ENCODE measurements at regions not wholly inside any gene's neighbourhood (a gene's known extent, or its start where the extent isn't known, plus 50 kb on each side); places are given as distances from the start of the nearest gene placed in this dataset.

DNA sequence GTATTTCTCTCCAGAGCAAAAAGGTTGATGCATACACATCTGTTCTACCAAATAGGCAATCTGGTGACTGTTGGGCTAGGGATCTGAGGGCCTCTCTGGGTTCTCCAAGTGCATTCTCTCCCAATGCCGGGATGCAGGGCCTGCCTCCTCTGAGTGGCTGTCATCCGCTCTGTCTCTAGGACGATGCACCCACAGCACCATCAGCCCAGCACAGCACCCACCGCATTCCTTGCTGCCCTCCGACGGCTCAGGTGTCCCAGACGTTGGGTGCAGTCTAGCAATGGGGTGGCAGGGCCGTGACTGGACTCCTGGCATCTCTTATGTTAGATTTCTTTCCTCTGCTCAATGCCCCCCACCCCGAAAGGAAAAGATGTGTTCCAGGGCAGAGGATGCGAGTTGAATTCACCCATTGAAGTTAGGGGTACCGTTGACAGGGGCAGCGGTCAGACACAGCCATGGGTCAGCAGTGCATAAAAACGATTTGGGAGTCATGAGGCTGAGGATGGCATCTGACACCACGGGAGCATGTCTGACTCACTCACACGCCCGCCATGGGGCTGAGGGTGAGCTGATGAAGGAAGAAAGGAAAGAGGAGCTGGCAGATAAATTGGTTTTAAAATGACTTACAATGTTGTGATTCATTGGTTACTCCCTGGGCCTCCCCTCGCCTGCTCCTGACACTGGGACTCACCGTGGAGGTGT is 93.2 kb upstream of the C14orf180 start:
- DNase-seq = no peak
- TF ChIP-seq GATA1 (IDR thresholded peaks at IDR 0.05; ENCODE audit: low read depth, low read length) (no peak), POLR2A (IDR thresholded peaks at IDR 0.05; ENCODE audit: low read length) (no peak)

DNA sequence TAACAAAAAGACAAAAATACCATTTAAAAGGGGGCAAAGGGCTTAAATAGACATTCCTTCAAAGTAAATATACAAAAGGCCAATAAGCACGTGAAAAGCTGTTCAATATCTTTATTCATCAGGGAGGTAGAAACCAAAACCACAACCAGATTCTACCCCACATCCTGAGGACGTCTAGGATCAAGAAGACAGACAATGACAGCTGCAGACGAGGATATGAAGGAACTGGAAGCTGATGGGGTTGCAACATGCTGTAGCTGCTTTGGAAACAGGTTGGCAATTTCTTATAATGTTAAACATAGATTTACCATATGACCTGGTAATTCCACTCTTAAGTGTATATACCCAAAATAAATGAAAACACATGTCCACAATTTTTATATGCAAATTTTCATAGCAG is 85.1 kb upstream of the C14orf180 start:
- DNase-seq = no peak
- TF ChIP-seq GATA1 (IDR thresholded peaks at IDR 0.05; ENCODE audit: low read depth, low read length) = no peak
- TF ChIP-seq POLR2A (IDR thresholded peaks at IDR 0.05; ENCODE audit: low read length) = no peak

DNA sequence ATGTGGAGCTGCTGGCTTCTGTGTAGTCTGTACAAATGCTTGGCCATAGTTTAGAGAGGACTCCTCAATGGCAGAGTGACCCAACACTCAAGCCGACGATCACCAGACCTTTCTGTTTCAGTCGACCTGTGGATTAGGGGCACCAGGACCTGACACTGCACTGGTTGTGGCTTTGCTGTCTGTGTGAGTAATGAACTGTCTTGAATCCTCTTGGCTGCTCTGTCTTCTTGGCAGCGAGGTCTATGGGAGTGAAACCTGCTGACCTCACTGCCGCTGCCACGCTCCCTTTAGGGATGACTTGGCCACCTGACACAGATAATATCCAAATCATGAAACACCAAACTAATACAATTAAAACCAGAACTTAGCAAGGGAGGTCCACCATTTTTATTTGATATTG is 83.5 kb upstream of the C14orf180 start:
- no peak for DNase-seq

DNA sequence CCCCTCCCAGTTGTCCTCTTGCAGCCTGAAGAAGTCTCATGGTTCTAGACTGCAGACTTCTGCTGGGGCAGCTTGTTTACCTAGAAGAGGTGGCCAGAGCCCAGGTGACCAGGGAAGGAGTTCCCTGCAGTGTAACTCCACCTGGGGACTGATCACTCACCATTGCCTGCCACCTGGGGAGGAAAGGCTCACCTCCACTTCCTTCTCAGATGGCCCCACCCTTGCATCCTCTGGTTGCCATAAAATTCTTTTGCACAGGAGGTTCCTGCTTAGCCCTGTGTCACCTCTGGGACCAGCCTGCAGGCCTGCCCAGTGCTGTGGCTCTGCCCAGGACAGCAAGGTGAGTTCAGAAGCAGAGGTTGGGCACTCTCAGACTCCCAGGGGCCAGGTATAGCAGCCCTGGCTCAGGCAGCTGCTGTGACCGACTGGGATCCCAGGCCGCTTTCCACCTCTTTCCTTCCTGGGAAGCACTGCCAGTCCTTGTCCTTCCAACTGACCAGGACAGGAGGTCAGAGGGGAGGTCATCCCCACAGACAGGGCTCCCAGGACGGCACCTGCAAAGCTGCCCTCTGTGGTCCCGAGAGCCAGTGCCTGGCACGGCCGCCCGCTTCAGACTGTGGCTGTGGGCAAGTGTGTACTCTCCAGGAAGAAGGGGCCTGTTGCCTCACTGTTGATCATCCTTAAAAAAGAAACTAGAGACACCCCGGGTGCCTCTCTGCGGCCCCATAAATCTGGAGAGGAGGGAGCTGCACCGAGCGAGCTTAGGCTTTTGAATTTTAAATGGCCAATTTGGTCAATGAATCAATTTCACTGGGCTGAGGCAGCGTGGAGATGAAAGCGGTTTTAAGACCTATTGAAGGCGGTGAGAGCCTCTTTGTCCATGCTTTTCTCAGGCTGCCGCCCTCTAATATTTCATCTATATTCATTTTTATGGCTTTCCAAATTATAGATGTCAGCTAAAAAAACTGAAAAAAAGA is 79.5 kb upstream of the C14orf180 start:
- DNase-seq = no peak
- TF ChIP-seq POLR2A (IDR thresholded peaks at IDR 0.05; ENCODE audit: low read length) (no peak), GATA1 (IDR thresholded peaks at IDR 0.05; ENCODE audit: low read depth, low read length) (no peak)

More for the DNA sequence above, 83.5 kb upstream of the C14orf180 start:
- TF ChIP-seq GATA1 (IDR thresholded peaks at IDR 0.05; ENCODE audit: low read depth, low read length) (no peak), POLR2A (IDR thresholded peaks at IDR 0.05; ENCODE audit: low read length) (no peak)

- TF ChIP-seq GATA1 (IDR thresholded peaks at IDR 0.05; ENCODE audit: low read depth, low read length) (no peak), POLR2A (IDR thresholded peaks at IDR 0.05; ENCODE audit: low read length) (no peak)
- DNase-seq = no peak
Measured at GRCh38 chr14:104502060-104502459, 77.5 kb upstream of the C14orf180 start.

DNA sequence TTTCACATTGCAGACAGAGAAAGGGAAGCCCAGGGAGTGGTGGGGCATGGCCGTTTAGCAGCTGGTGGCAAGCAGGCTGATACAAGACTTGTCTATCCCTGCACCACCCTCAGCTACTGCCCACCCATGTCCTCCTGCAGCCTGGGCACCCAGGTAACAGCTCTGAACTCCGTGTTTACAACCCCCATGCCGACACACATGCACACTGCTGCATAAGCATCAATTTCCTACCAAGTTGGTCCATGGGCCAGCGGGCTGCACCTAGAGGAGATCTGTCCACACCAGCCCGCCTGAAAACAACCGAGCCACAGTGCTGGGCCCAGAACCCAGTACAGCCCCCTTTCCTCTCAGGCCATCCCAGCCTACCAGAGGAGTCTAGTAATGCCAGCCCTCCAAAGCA is 75.9 kb upstream of the C14orf180 start:
- TF ChIP-seq GATA1 (IDR thresholded peaks at IDR 0.05; ENCODE audit: low read depth, low read length) (no peak), POLR2A (IDR thresholded peaks at IDR 0.05; ENCODE audit: low read length) (no peak)
- DNase-seq = no peak

DNA sequence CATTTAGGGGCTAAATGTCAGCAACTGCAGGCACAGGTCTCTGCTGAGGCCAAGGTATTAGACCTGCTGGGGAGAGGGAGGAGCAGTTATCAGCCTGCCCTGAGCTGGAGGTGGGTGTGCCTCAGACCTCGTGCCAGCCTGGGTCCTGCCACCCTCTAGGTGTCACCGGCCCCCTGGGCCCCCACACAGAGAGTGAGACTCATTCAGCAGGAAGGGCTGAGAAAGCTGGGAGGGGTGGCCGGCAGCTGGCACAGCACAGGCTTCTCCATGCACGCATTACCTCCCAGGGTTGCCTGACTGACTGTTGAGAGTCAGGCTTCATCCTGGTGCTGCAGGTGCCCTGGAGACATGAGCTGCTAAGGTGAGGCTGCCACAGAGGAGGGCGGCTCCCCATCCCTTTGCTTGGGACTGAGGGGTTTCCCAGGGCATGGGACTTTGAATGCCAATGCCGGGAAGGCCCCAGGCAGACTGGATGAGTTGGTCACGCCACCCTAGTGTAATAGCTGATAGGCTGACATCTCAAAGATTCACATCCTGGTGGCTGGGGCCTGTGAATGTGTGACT is 75.3 kb upstream of the C14orf180 start:
- TF ChIP-seq POLR2A (IDR thresholded peaks at IDR 0.05; ENCODE audit: low read length) = no peak
- TF ChIP-seq GATA1 (IDR thresholded peaks at IDR 0.05; ENCODE audit: low read depth, low read length) = no peak
- DNase-seq = no peak

GRCh38 chr14:104505085-104506074 is 74.2 kb upstream of the C14orf180 start:
- TF ChIP-seq GATA1 (IDR thresholded peaks at IDR 0.05; ENCODE audit: low read depth, low read length) = no peak
- DNase-seq = no peak

GRCh38 chr14:104506461-104507253 is 72.9 kb upstream of the C14orf180 start:
- TF ChIP-seq GATA1 (IDR thresholded peaks at IDR 0.05; ENCODE audit: low read depth, low read length) (no peak), POLR2A (IDR thresholded peaks at IDR 0.05; ENCODE audit: low read length) (no peak)
- no peak for DNase-seq

DNA sequence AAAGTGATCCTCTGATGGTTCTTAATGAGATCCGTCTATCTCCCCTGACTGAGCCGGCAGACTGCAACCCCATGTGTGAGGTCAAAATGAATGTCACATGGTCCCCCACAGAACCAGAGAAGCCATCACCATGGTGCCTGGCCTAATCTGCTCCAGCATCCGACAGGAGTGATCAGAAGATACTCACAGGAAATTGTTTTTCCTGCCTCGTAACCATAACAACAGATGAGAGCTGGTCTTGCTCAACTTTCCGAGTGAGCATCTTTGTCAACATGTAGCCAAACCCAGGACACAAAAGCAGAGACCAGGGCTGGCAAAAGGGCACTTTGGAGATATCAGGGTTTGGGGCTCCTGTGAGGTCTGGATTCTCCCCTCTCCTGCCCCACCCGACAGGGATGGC is 72.1 kb upstream of the C14orf180 start:
- TF ChIP-seq POLR2A (IDR thresholded peaks at IDR 0.05; ENCODE audit: low read length) = no peak
- TF ChIP-seq GATA1 (IDR thresholded peaks at IDR 0.05; ENCODE audit: low read depth, low read length) = no peak
- no peak for DNase-seq

GRCh38 chr14:104509673-104510072 is 69.9 kb upstream of the C14orf180 start:
- TF ChIP-seq POLR2A (IDR thresholded peaks at IDR 0.05; ENCODE audit: low read length) = no peak
- TF ChIP-seq GATA1 (IDR thresholded peaks at IDR 0.05; ENCODE audit: low read depth, low read length) = no peak
- no peak for DNase-seq

DNA sequence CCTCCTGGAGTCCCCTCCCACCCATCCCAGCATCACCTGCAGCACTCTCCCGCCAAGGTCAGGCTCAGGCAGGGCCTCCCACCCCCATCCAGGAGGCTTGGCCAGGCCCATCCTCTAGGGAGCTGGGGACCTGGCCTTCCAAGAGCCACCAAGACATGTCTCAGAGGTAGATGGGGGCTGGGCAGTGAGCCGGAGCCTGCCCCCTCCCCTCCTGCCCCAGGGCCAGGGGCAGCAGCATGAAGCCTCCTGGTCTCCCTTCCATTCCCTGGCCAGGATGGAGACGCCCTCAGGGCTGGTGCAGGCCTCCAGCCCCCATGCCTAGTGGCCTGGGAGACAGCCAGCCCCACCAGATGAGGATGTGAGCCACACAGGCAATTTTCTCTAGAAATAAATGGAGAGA is 69.3 kb upstream of the C14orf180 start:
- no peak for TF ChIP-seq POLR2A (IDR thresholded peaks at IDR 0.05; ENCODE audit: low read length)
- no peak for TF ChIP-seq GATA1 (IDR thresholded peaks at IDR 0.05; ENCODE audit: low read depth, low read length)
- no peak for DNase-seq

Measured in erythroblast (primary cell).